CD8-positive, alpha-beta memory T cell (primary cell): ENCODE measurements at regions not wholly inside any gene's neighbourhood (a gene's known extent, or its start where the extent isn't known, plus 50 kb on each side); places are given as distances from the start of the nearest gene placed in this dataset.

ENCODE experiments used
- CTCF ChIA-PET: fragments of 350-600 bp; sonication (Branson Sonifier 250); formaldehyde crosslinking; loops from one replicate; lab custom pipeline; 2021; ENCODE audit warnings: antibody characterized with exemption; lab: Charles Lee
- POLR2A ChIA-PET: fragments of 350-600 bp; sonication (Branson Sonifier 250); formaldehyde crosslinking; loops from one replicate; lab custom pipeline; 2021; ENCODE audit warnings: antibody characterized with exemption; lab: Charles Lee
- DNase-seq, 5 donors: peaks; one replicate each; pipeline versions ENCODE4 v3.0.0 to v3.0.0-alpha.2; 2020 to 2022; ENCODE audit warnings: mixed read lengths in 1 of 5
- H3K27ac ChIP-seq: one replicate; pipeline ENCODE4 v1.7.0; 2013; ENCODE audit warnings: low read depth, mild to moderate bottlenecking, low read length, moderate library complexity
- H3K27me3 ChIP-seq: 2 replicates; pipeline ENCODE4 v1.7.0; 2013; ENCODE audit warnings: low read length, mild to moderate bottlenecking; ENCODE audit not compliant: insufficient read depth, poor library complexity, severe bottlenecking
- H3K36me3 ChIP-seq: 2 replicates; pipeline ENCODE4 v1.7.0; 2013; ENCODE audit warnings: mild to moderate bottlenecking, low read length, moderate library complexity; ENCODE audit not compliant: insufficient read depth
- H3K4me1 ChIP-seq: 2 replicates; pipeline ENCODE4 v1.7.0; 2013; ENCODE audit warnings: mild to moderate bottlenecking, low read length, moderate library complexity; ENCODE audit not compliant: insufficient read depth
- H3K4me3 ChIP-seq: 2 replicates; pipeline ENCODE4 v1.7.0; 2013; ENCODE audit warnings: mild to moderate bottlenecking, low read length
- H3K9me3 ChIP-seq: 2 replicates; pipeline ENCODE4 v1.7.0; 2013; ENCODE audit warnings: mild to moderate bottlenecking, low read length
- H3K27ac Mint-ChIP-seq, 8 donors: one replicate each; pipeline ENCODE4 v1.8.0; 2020 to 2021; ENCODE audit warnings: mixed read lengths in 8 of 8, mild to moderate bottlenecking in 6 of 8, inconsistent platforms in 3 of 8, moderate library complexity in 3 of 8
- H3K27me3 Mint-ChIP-seq, 2 donors: one replicate each; pipeline ENCODE4 v1.8.0; 2020 to 2021; ENCODE audit warnings: mixed read lengths in 2 of 2, mild to moderate bottlenecking in 1 of 2, moderate library complexity in 1 of 2
- H3K36me3 Mint-ChIP-seq, 3 donors: one replicate each; pipeline ENCODE4 v1.8.0; 2020 to 2021; ENCODE audit warnings: mixed read lengths in 3 of 3, inconsistent platforms in 1 of 3, mild to moderate bottlenecking in 1 of 3
- H3K4me1 Mint-ChIP-seq, 3 donors: one replicate each; pipeline ENCODE4 v1.8.0; 2020 to 2021; ENCODE audit warnings: mixed read lengths in 3 of 3, inconsistent platforms in 1 of 3, mild to moderate bottlenecking in 1 of 3
- H3K4me3 Mint-ChIP-seq, 7 donors: one replicate each; pipeline ENCODE4 v1.8.0; 2020 to 2021; ENCODE audit warnings: mixed read lengths in 7 of 7, mild to moderate bottlenecking in 6 of 7, moderate library complexity in 4 of 7, inconsistent platforms in 2 of 7
- H3K9me3 Mint-ChIP-seq, 5 donors: one replicate each; pipeline ENCODE4 v1.8.0; 2020 to 2022; ENCODE audit warnings: mixed read lengths in 5 of 5, mild to moderate bottlenecking in 3 of 5, moderate library complexity in 2 of 5, inconsistent platforms in 1 of 5

- CTCF ChIA-PET: no interaction called here
- Mint-ChIP-seq H3K9me3 (peaks cover 0 to 2% (median 0%) of the 10 kb centered on the region in 5 donors), H3K27me3 (peaks cover 3 to 21% of the 10 kb centered on the region in 2 donors), H3K4me1 (no peaks in the 10 kb centered on the region), H3K36me3 (no peaks in the 10 kb centered on the region), H3K4me3 (no peak overlapping the region), H3K27ac (no peak overlapping the region)
- Histone ChIP-seq H3K9me3 (no peaks in the 10 kb centered on the region), H3K27me3 (no peaks in the 10 kb centered on the region), H3K36me3 (no peaks in the 10 kb centered on the region), H3K27ac (no peak overlapping the region), H3K4me3 (no peak overlapping the region), H3K4me1 (no peaks in the 10 kb centered on the region)
- POLR2A ChIA-PET: no interaction called here
- no peak for DNase-seq
Observed at GRCh38 chr3:157573780-157574378, 70.7 kb upstream of the VEPH1 start.

- ChIA-PET POLR2A (no interaction called here), CTCF (no interaction called here)
- no peaks in the 10 kb centered on the region for H3K36me3 Mint-ChIP-seq
- no peaks in the 10 kb centered on the region for H3K9me3 ChIP-seq
- no peaks in the 10 kb centered on the region for H3K4me1 ChIP-seq
- no peaks in the 10 kb centered on the region for H3K27me3 ChIP-seq
- no peaks in the 10 kb centered on the region for H3K36me3 ChIP-seq
- H3K27me3 Mint-ChIP-seq: peaks cover 3 to 21% of the 10 kb centered on the region in 2 donors
- H3K4me3 ChIP-seq: no peak overlapping the region
- H3K27ac ChIP-seq: no peak overlapping the region
- no peaks in the 10 kb centered on the region for H3K4me1 Mint-ChIP-seq
- peaks cover 0 to 2% (median 0%) of the 10 kb centered on the region in 5 donors for H3K9me3 Mint-ChIP-seq
- H3K27ac Mint-ChIP-seq: no peak overlapping the region
- H3K4me3 Mint-ChIP-seq: no peak overlapping the region
- no peak for DNase-seq
Observed at GRCh38 chr3:157573281-157573680, 70.1 kb upstream of the VEPH1 start.

- DNase-seq: peak in 1 of 5 donors; percentile 7
- Mint-ChIP-seq H3K36me3 (no peaks in the 10 kb centered on the region), H3K4me1 (no peaks in the 10 kb centered on the region), H3K27ac (peak overlapping the region in 1 of 8 donors; percentile 1), H3K27me3 (peaks cover 3 to 21% of the 10 kb centered on the region in 2 donors), H3K4me3 (no peak overlapping the region), H3K9me3 (peaks cover 0 to 2% (median 0%) of the 10 kb centered on the region in 5 donors)
- H3K36me3 ChIP-seq: no peaks in the 10 kb centered on the region
- H3K9me3 ChIP-seq: no peaks in the 10 kb centered on the region
- POLR2A ChIA-PET: no interaction called here
- CTCF ChIA-PET: no interaction called here
- no peak overlapping the region for H3K27ac ChIP-seq
- no peak overlapping the region for H3K4me3 ChIP-seq
- H3K4me1 ChIP-seq: no peaks in the 10 kb centered on the region
- no peaks in the 10 kb centered on the region for H3K27me3 ChIP-seq
Observed at GRCh38 chr3:157572559-157573270, 69.5 kb upstream of the VEPH1 start.

DNA sequence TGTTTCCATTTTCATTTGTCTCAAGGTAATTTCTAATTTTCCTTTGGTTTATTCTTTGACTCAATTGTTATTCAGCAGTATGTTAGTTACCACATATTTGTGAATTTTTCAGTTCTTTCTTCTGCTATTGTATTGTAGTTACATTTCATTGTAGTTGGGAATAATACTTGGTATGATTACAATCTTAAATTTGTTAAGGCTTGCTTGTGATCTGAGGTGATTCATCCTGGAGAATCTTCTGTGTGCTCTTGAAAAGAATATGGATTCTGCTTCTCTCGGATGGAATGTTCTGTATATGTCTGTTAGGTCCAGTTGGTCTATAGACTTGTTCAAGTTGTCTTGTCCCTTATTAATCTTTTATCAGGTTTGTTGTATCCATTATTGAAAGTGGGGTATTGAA lies 63.4 kb upstream of the VEPH1 start:
- H3K27ac Mint-ChIP-seq: no peak overlapping the region
- no peak overlapping the region for H3K4me3 Mint-ChIP-seq
- POLR2A ChIA-PET: no interaction called here
- no peak overlapping the region for H3K27ac ChIP-seq
- no peaks in the 10 kb centered on the region for H3K9me3 ChIP-seq
- no peaks in the 10 kb centered on the region for H3K36me3 ChIP-seq
- H3K36me3 Mint-ChIP-seq: no peaks in the 10 kb centered on the region
- H3K27me3 Mint-ChIP-seq: peaks cover 5 to 16% of the 10 kb centered on the region in 2 donors
- no peak overlapping the region for H3K4me3 ChIP-seq
- peaks cover 0 to 3% (median 0%) of the 10 kb centered on the region in 5 donors for H3K9me3 Mint-ChIP-seq
- CTCF ChIA-PET: no interaction called here
- DNase-seq: no peak
- no peaks in the 10 kb centered on the region for H3K4me1 ChIP-seq
- H3K27me3 ChIP-seq: no peaks in the 10 kb centered on the region
- H3K4me1 Mint-ChIP-seq: no peaks in the 10 kb centered on the region

DNA sequence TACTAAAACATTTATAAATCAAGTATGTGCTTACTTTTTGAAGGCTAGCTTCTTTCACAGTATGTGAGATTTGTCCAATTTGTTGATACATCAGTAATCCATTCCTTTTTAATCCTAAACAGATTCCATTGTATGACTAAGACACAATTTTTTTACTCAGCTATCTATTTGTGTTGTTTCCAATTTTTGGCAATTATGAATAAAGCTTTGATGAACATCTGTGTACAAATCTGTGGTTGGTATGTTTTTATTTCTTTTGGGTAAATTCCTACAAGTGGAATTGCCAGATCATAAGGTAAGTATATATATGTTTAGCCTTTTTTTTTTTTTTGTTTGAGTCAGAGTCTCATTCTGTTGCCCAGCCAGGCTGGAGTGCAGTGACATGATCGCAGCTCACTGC lies 56.2 kb upstream of the VEPH1 start:
- no peaks in the 10 kb centered on the region for H3K27me3 ChIP-seq
- H3K4me1 ChIP-seq: no peaks in the 10 kb centered on the region
- H3K9me3 Mint-ChIP-seq: peaks cover 0 to 5% (median 2%) of the 10 kb centered on the region in 5 donors
- H3K4me3 ChIP-seq: no peak overlapping the region
- H3K27ac ChIP-seq: no peak overlapping the region
- H3K36me3 ChIP-seq: no peaks in the 10 kb centered on the region
- H3K4me1 Mint-ChIP-seq: no peaks in the 10 kb centered on the region
- no peak overlapping the region for H3K4me3 Mint-ChIP-seq
- no peaks in the 10 kb centered on the region for H3K9me3 ChIP-seq
- DNase-seq: no peak
- ChIA-PET POLR2A (no interaction called here), CTCF (no interaction called here)
- H3K27ac Mint-ChIP-seq: no peak overlapping the region
- peaks cover 0 to 3% of the 10 kb centered on the region in 2 donors for H3K27me3 Mint-ChIP-seq
- H3K36me3 Mint-ChIP-seq: no peaks in the 10 kb centered on the region
